Fibroblast of lung (primary cell): ENCODE measurements at regions not wholly inside any gene's neighbourhood (a gene's known extent, or its start where the extent isn't known, plus 50 kb on each side); places are given as distances from the start of the nearest gene placed in this dataset.
"Not testable (repeated sequence)": the region's sequence is repeated elsewhere in the genome, so short reads cannot be mapped to it uniquely, and the experiment has no call there.

Source experiments
- EZH2 ChIP-seq: IDR thresholded peaks from 2 replicates; pipeline ENCODE4 v1.5.1; 2012; ENCODE audit warnings: low read length, control low read depth, mild to moderate bottlenecking; ENCODE audit errors: missing control alignments
- TF ChIP-seq, protein P1 (sequence below), 2 donors: IDR thresholded peaks in 1 of 2; conservative IDR thresholded peaks in 1 of 2; 1 replicate in 1 of 2; 2 replicates in 1 of 2; pipeline ENCODE4 v1.5.1; 2011 to 2012; ENCODE audit warnings: low read length in 2 of 2, control low read depth in 1 of 2, inconsistent platforms in 1 of 2, low read depth in 1 of 2, mild to moderate bottlenecking in 1 of 2

DNA sequence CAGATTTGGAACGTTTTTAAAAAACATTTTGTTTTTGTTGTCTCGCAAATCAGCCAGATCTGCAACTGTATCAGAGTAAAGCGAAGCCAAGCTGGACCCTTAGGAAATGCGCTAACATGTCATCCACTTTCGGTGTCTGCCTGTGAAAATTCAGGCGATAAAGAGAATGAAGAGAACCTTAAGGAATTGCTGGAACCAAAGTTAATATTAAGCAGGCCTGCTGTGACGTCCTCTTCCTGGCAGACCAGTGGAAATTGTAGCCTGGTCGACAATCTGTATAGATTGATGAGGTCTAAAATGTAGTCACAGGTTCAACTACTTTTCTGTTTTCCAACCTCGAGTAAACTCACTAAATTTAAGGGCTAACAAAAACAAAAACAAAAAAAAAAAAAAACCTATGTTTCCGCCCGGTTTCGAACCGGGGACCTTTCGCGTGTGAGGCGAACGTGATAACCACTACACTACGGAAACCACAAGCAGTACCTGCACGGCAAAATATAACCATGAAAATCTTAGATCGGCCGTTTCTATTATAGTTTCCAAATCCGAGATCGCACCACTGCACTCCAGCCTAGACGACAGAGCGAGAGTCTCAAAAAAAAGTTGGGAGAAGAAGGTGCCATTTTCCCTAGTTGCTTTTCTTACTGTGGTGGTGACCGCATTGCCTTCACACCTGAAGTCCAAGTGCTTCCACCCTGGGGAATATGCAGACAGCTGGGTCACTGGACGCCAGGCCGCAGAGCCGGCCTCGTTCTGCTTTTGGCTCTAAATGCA lies 70.2 kb upstream of the FCGR1A start:
- TF ChIP-seq, protein P1, sequence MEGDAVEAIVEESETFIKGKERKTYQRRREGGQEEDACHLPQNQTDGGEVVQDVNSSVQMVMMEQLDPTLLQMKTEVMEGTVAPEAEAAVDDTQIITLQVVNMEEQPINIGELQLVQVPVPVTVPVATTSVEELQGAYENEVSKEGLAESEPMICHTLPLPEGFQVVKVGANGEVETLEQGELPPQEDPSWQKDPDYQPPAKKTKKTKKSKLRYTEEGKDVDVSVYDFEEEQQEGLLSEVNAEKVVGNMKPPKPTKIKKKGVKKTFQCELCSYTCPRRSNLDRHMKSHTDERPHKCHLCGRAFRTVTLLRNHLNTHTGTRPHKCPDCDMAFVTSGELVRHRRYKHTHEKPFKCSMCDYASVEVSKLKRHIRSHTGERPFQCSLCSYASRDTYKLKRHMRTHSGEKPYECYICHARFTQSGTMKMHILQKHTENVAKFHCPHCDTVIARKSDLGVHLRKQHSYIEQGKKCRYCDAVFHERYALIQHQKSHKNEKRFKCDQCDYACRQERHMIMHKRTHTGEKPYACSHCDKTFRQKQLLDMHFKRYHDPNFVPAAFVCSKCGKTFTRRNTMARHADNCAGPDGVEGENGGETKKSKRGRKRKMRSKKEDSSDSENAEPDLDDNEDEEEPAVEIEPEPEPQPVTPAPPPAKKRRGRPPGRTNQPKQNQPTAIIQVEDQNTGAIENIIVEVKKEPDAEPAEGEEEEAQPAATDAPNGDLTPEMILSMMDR (conservative IDR thresholded peaks at IDR 0.05 in 1 of 2, IDR thresholded peaks at IDR 0.05 in 1 of 2; ENCODE audit: low read depth in 1 of 2, low read length in 2 of 2) = not testable (repeated sequence)
- TF ChIP-seq EZH2 = not testable (repeated sequence)
